ENCODE measurements at regions not wholly inside any gene's neighbourhood (a gene's known extent, or its start where the extent isn't known, plus 50 kb on each side); places are given as distances from the start of the nearest gene placed in this dataset.

- Histone ChIP-seq H3K56ac (replicated peaks; ENCODE audit: insufficient read length, low read depth, low read length) (no peak overlapping the region), H2BK5ac (ENCODE audit: low read depth, low read length) (no peak overlapping the region), H4K5ac (ENCODE audit: insufficient read length, low read depth, low read length) (no peak overlapping the region), H3K9ac (replicated peaks in 1 of 4; ENCODE audit: extremely low read depth in 1 of 4, low read depth in 3 of 4, low read length in 3 of 4) (no peak overlapping the region), H3K23ac (ENCODE audit: insufficient read length) (no peak overlapping the region), H3K36me3 (ENCODE audit: control insufficient read depth in 2 of 4, insufficient read depth in 4 of 4, low read length in 3 of 4) (no peaks in the 10 kb centered on the region), H3K27me3 (replicated peaks in 1 of 4; ENCODE audit: control insufficient read depth in 3 of 4, extremely low read depth in 1 of 4, insufficient read depth in 3 of 4, low read length in 3 of 4) (no peaks in the 10 kb centered on the region), H3K4me3 (ENCODE audit: extremely low read depth in 1 of 4, insufficient read depth in 2 of 4, low read depth in 3 of 4, low read length in 4 of 4) (no peak overlapping the region), H4K91ac (replicated peaks; ENCODE audit: insufficient read length, low read length) (no peak overlapping the region), H3K4me2 (ENCODE audit: insufficient read depth in 1 of 2, low read depth in 2 of 2, low read length in 2 of 2) (no peak overlapping the region), H4K8ac (ENCODE audit: extremely low read depth, insufficient read depth, low read length) (no peak overlapping the region), H2AK5ac (ENCODE audit: low read depth, low read length) (no peak overlapping the region), H3K9me3 (ENCODE audit: insufficient read depth in 2 of 2, low read depth in 1 of 2, low read length in 1 of 2) (no peaks in the 10 kb centered on the region), H2BK12ac (ENCODE audit: low read depth, low read length) (0 out of 2 replicates have a peak overlapping the region, but pooled peaks have one; percentile 5), H3K4ac (replicated peaks; ENCODE audit: insufficient read length, low read depth, low read length) (no peak overlapping the region), H4K20me1 (replicated peaks in 1 of 2; ENCODE audit: control insufficient read depth in 1 of 2, insufficient read depth in 2 of 2, low read length in 2 of 2) (no peaks in the 10 kb centered on the region), H3K79me2 (ENCODE audit: control insufficient read depth in 1 of 2, insufficient read depth in 2 of 2, low read length in 2 of 2) (no peaks in the 10 kb centered on the region), H3K27ac (ENCODE audit: low read depth, low read length) (no peak overlapping the region), H2BK15ac (ENCODE audit: low read length) (no peak overlapping the region), H3K18ac (ENCODE audit: extremely low read depth, low read length) (no peak overlapping the region), H2BK20ac (ENCODE audit: low read length) (no peak overlapping the region), H2AFZ (ENCODE audit: low read length) (no peak overlapping the region), H3K23me2 (ENCODE audit: low read depth, low read length) (no peaks in the 10 kb centered on the region), H3K14ac (ENCODE audit: insufficient read length) (no peak overlapping the region), H3K4me1 (replicated peaks in 1 of 4; ENCODE audit: control insufficient read depth in 3 of 4, insufficient read depth in 4 of 4, low read length in 3 of 4) (no peaks in the 10 kb centered on the region), H2BK120ac (replicated peaks; ENCODE audit: low read depth, low read length) (no peak overlapping the region), H3K79me1 (ENCODE audit: low read depth, low read length) (no peaks in the 10 kb centered on the region)
- POLR2A ChIA-PET (ENCODE audit: partially characterized antibody), result no interaction called here
- DNase-seq (ENCODE audit: low read depth in 1 of 2, low spot score in 2 of 2), result no peak
- FAIRE-seq, result no peak
- 77% methylated on average over 5 of the region's 5 CpGs; no CpG with 5 or more reads in 1 of the 2 experiments for WGBS, 2 experiments (ENCODE audit: extremely low coverage in 1 of 2, insufficient coverage in 1 of 2, insufficient read length in 1 of 2, insufficient replicate concordance in 2 of 2, low coverage in 1 of 2, low lambda C conversion rate in 2 of 2, missing lambda C conversion rate in 1 of 2)
- CTCF ChIA-PET (ENCODE audit: partially characterized antibody), result interaction anchor here (0.9 kb wide), 1 partner anchor 363 kb away, joined by 3 read pairs; no protein-coding TSS in a partner anchor
- TF ChIP-seq E2F6 (IDR thresholded peaks at IDR 0.05) (no peak), RFX5 (IDR thresholded peaks at IDR 0.05; ENCODE audit: borderline replicate concordance, low read depth, low read length) (no peak), SIX5 (IDR thresholded peaks at IDR 0.05; ENCODE audit: low read depth, low read length) (no peak), CTCF (IDR thresholded peaks at IDR 0.05; ENCODE audit: control extremely low read depth in 1 of 3, insufficient read depth in 1 of 3, low read depth in 1 of 3, low read length in 3 of 3) (no peak), NRF1 (IDR thresholded peaks at IDR 0.05; ENCODE audit: low read depth, low read length) (no peak), POLR2AphosphoS5 (IDR thresholded peaks at IDR 0.05; ENCODE audit: low read depth, low read length) (no peak), HDAC6 (IDR thresholded peaks at IDR 0.05; ENCODE audit: low read depth, low read length) (no peak), KDM1A (IDR thresholded peaks at IDR 0.05; ENCODE audit: borderline replicate concordance, low read length) (no peak), SP1 (IDR thresholded peaks at IDR 0.05; ENCODE audit: low read depth, low read length) (no peak), KDM4A (IDR thresholded peaks at IDR 0.05; ENCODE audit: low read depth, low read length, severe bottlenecking) (no peak), ATF3 (IDR thresholded peaks at IDR 0.05; ENCODE audit: insufficient read depth, low read depth, low read length) (no peak), POU5F1 (IDR thresholded peaks at IDR 0.05; ENCODE audit: low read depth, low read length) (no peak)
These were observed 419.9 kb downstream of the TUSC7 start for GRCh38 chr3:117129516-117129915.
